ENCODE measurements at regions not wholly inside any gene's neighbourhood (a gene's known extent, or its start where the extent isn't known, plus 50 kb on each side); places are given as distances from the start of the nearest gene placed in this dataset.

DNA sequence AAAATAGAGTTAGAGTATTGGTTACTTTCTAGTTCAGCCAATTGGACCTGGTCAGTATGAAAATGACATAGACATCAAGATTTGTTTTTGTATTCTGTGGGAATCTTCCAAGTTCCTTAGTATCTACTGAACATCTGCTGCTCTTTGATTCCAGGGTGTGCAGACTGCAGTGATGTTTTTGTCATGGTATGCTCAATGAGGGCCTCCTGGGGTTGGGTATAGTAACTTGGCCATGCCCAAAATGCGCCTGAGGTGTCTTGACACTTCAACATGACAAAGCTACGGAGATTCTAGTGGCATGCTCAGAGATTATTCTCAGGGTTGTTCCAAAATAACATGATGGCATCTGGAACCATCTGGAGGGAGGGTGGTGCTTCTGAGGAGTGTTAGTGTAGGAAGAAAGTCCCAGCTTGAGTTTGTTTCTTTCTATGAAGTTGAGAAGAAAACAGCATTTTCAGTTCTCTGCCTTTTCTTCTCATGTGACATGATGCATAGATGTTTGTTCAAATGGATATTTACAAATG, 313.5 kb upstream of the TBL1XR1 start:
- TF ChIP-seq, protein P1, sequence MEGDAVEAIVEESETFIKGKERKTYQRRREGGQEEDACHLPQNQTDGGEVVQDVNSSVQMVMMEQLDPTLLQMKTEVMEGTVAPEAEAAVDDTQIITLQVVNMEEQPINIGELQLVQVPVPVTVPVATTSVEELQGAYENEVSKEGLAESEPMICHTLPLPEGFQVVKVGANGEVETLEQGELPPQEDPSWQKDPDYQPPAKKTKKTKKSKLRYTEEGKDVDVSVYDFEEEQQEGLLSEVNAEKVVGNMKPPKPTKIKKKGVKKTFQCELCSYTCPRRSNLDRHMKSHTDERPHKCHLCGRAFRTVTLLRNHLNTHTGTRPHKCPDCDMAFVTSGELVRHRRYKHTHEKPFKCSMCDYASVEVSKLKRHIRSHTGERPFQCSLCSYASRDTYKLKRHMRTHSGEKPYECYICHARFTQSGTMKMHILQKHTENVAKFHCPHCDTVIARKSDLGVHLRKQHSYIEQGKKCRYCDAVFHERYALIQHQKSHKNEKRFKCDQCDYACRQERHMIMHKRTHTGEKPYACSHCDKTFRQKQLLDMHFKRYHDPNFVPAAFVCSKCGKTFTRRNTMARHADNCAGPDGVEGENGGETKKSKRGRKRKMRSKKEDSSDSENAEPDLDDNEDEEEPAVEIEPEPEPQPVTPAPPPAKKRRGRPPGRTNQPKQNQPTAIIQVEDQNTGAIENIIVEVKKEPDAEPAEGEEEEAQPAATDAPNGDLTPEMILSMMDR (IDR thresholded peaks at IDR 0.05; ENCODE audit: insufficient read depth, low read depth, low read length) = no peak
- no peak overlapping the region for H3K4me3 ChIP-seq (ENCODE audit: low read depth, low read length)
- DNase-seq (ENCODE audit: low read depth) = no peak

DNA sequence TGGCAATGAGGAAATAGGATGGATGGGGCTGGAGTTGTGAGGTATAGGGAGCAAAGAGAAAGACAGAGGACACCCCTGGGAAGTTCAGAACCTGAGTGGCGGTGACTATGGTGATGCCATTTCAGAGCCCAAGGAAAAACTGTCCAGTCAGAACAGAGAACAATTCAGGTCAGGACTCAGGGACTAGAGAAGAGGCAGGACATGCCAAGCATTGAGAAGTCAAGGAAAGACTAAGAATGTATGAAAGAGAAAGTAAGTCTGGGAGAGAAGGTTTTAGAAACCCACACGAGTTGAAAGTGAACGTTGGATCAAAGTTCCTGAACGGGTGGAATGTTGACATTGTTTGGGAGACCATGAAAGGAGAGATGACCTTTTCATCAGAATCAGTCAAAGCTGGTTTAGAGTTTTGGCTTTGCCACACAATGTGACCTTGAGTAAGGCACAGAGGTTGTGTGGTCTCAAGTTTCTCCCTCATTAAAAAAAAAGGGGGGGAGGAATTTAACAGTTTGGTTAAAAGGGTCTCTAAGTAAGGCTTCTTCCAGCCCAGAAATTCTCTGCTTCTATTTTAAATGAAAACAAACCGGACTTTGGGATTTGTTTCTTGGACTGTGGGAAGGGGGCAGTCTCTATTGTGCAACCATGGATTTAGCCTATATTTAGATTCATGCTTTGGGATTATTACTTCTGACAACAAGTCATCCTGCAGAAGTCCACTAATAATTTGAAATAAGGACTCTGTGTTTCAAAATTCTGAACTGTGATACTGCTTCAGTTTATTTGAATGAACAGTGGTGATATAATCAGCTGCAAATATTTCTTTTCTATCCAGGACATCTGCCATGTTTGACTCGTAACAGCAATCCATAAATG, 315.9 kb upstream of the TBL1XR1 start:
- peak; percentile 48 for DNase-seq (ENCODE audit: low read depth)
- TF ChIP-seq, protein P1 (IDR thresholded peaks at IDR 0.05; ENCODE audit: insufficient read depth, low read depth, low read length) = no peak
- no peak overlapping the region for H3K4me3 ChIP-seq (ENCODE audit: low read depth, low read length)

DNA sequence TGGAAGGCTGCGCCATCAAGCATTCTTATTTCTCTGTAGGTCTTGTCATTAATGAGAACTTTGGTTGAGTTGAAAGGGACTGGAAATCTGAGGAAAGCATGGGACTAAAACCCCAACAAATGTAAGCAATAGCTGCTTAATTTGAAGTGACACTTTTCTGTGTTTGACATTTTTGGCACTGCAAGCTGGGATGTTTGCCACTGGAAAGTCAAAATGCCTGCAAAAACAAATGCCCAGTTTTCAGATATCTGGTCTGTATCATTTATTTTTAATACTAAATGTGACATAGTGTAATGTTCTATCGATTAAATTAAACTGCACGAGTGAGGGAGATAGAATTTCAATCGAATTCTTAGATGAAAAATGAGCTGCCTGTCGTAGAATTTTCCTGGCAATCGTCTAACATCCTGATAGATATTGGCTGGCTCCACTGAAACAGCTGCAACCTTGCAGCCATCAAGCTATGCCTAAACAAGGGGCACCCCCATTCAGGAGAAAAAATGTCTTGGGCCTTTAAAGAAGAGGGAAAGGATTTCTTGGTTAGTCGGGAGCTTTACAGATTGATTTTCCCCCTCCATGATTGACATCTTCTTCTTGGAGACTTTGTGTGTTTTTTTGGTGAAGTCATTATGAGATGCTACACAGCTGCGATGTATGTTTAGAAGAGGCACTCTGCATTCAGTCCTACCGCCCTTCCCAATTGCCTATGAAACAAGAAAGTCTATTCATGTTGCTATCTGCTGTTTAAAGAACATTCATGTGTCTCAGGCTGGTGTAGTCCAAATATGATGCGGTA, 316.7 kb upstream of the TBL1XR1 start:
- no peak overlapping the region for H3K4me3 ChIP-seq (ENCODE audit: low read depth, low read length)
- TF ChIP-seq, protein P1 (IDR thresholded peaks at IDR 0.05; ENCODE audit: insufficient read depth, low read depth, low read length) = no peak
- no peak for DNase-seq (ENCODE audit: low read depth)

DNA sequence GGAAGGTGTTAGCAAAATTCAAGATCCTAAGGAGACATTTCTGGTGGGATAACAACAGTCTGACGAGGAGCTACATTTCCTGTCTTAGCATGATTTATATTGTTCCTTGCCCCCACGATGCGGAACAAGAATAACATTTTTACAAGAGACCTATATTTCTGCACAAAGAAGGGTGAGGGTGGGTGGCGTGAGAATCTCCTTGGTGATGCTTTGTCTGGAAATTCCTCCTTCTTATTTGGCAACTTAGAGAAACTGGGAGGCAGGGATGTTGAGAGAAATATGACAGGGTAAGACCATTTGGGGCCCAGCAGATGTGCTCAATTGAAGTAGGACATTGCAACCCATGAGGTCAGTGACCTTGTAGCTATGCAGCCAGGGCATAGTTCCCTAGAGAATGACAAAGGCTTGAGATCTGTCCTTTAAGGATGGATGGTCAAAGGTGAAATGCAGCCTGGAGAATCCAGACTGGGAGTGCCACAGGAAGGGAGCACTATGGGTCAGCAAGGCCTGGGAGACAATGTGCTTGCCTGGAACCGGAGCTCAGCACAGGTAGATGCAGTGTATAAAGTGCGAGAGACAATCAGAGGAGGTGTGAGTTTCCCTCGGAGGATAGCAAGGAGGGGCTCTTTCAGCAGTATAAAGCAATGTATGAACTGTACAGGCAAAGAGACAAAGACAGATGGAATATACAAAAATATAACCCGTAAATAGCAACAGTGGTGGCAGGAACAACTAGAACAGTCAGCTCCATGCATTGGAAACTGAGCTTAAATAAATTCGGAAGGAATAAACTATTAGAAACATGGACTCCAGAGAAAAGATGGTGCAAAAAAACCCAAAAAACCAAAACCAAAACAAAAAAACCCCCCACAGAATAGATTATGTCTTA, 317.6 kb upstream of the TBL1XR1 start:
- no peak overlapping the region for H3K4me3 ChIP-seq (ENCODE audit: low read depth, low read length)
- TF ChIP-seq, protein P1 (IDR thresholded peaks at IDR 0.05; ENCODE audit: insufficient read depth, low read depth, low read length) = no peak
- DNase-seq (ENCODE audit: low read depth) = no peak

DNA sequence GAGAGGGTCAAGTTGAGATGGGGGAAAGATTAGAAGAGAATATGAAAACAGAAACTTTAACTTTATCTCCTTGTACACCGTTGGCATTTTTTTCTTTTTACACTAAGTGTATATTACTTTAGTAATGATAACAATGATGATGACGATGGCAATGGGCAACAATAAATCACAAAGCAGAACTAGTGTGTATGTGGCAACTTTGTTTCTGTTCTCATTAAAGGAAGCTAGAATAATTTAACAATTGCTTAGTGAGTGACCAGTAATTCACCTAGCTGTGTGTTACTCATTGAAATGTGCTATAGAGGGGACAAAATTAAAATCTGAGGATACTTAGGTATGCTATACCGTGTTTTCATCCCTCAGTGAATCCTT, 318.5 kb upstream of the TBL1XR1 start:
- TF ChIP-seq, protein P1 (IDR thresholded peaks at IDR 0.05; ENCODE audit: insufficient read depth, low read depth, low read length) = no peak
- no peak overlapping the region for H3K4me3 ChIP-seq (ENCODE audit: low read depth, low read length)
- no peak for DNase-seq (ENCODE audit: low read depth)
